T-helper 17 cell (primary cell): ENCODE measurements at regions not wholly inside any gene's neighbourhood (a gene's known extent, or its start where the extent isn't known, plus 50 kb on each side); places are given as distances from the start of the nearest gene placed in this dataset.
"Not testable (repeated sequence)": the region's sequence is repeated elsewhere in the genome, so short reads cannot be mapped to it uniquely, and the experiment has no call there.

Experiments
- ATAC-seq: fragments of 150-1000 bp; cut with Tn5 transposase; 2 replicates; pipeline ENCODE4 v1.10.0; 2021; ENCODE audit warnings: mild to moderate bottlenecking, moderate library complexity
- DNase-seq, 3 donors: peaks; one replicate each; pipeline versions ENCODE4 v3.0.0 to v3.0.0-alpha.2; 2020 to 2021
- H3K9me3 ChIP-seq: one replicate; pipeline ENCODE4 v1.7.0; 2013; ENCODE audit warnings: low read length, mild to moderate bottlenecking; ENCODE audit not compliant: control insufficient read depth, poor library complexity, severe bottlenecking
- H3K27ac Mint-ChIP-seq: one replicate; pipeline ENCODE4 v1.8.0; 2022; ENCODE audit warnings: mild to moderate bottlenecking, moderate library complexity, mixed read lengths
- H3K27me3 Mint-ChIP-seq: one replicate; pipeline ENCODE4 v1.8.0; 2022; ENCODE audit warnings: mixed read lengths
- H3K36me3 Mint-ChIP-seq: one replicate; pipeline ENCODE4 v1.8.0; 2022; ENCODE audit warnings: low read depth, mixed read lengths
- H3K4me1 Mint-ChIP-seq: one replicate; pipeline ENCODE4 v1.8.0; 2022; ENCODE audit warnings: mild to moderate bottlenecking, mixed read lengths
- H3K4me3 Mint-ChIP-seq: one replicate; pipeline ENCODE4 v1.8.0; 2022; ENCODE audit warnings: mild to moderate bottlenecking, moderate library complexity, mixed read lengths

- Mint-ChIP-seq H3K4me1 (peaks cover 2% of the 10 kb centered on the region), H3K27ac (no peak overlapping the region), H3K4me3 (no peak overlapping the region), H3K27me3 (no peaks in the 10 kb centered on the region), H3K36me3 (no peaks in the 10 kb centered on the region)
- H3K9me3 ChIP-seq, result no peaks in the 10 kb centered on the region
- no peak for ATAC-seq
- DNase-seq, result no peak
Measured at GRCh38 chrX:42385730-42386129, 392.2 kb downstream of the PPP1R2C start.

- ATAC-seq (no peak), DNase-seq (no peak)
- H3K27me3 Mint-ChIP-seq, result no peaks in the 10 kb centered on the region
- H3K4me1 Mint-ChIP-seq, result peaks cover 2% of the 10 kb centered on the region
- no peaks in the 10 kb centered on the region for H3K36me3 Mint-ChIP-seq
- no peak overlapping the region for H3K27ac Mint-ChIP-seq
- H3K9me3 ChIP-seq, result no peaks in the 10 kb centered on the region
- H3K4me3 Mint-ChIP-seq, result no peak overlapping the region
Measured at GRCh38 chrX:42384956-42385355, 393.0 kb downstream of the PPP1R2C start.

GRCh38 chrX:42378857-42379256, 399.1 kb downstream of the PPP1R2C start:
- DNase-seq, result no peak
- H3K9me3 ChIP-seq, result no peaks in the 10 kb centered on the region
- Mint-ChIP-seq H3K36me3 (no peaks in the 10 kb centered on the region), H3K4me3 (no peak overlapping the region), H3K4me1 (no peaks in the 10 kb centered on the region), H3K27ac (no peak overlapping the region), H3K27me3 (no peaks in the 10 kb centered on the region)
- no peak for ATAC-seq

GRCh38 chrX:42375086-42375485, 402.9 kb downstream of the PPP1R2C start:
- DNase-seq, result no peak
- no peak overlapping the region for H3K4me3 Mint-ChIP-seq
- H3K9me3 ChIP-seq, result no peaks in the 10 kb centered on the region
- no peaks in the 10 kb centered on the region for H3K4me1 Mint-ChIP-seq
- H3K27me3 Mint-ChIP-seq, result no peaks in the 10 kb centered on the region
- no peaks in the 10 kb centered on the region for H3K36me3 Mint-ChIP-seq
- ATAC-seq, result no peak
- no peak overlapping the region for H3K27ac Mint-ChIP-seq

GRCh38 chrX:42366181-42366580, 411.8 kb downstream of the PPP1R2C start:
- Mint-ChIP-seq H3K27me3 (no peaks in the 10 kb centered on the region), H3K27ac (no peak overlapping the region), H3K4me1 (no peaks in the 10 kb centered on the region), H3K4me3 (no peak overlapping the region), H3K36me3 (no peaks in the 10 kb centered on the region)
- ATAC-seq (no peak), DNase-seq (no peak)
- no peaks in the 10 kb centered on the region for H3K9me3 ChIP-seq

GRCh38 chrX:42362219-42362618, 415.7 kb downstream of the PPP1R2C start:
- no peaks in the 10 kb centered on the region for H3K9me3 ChIP-seq
- no peaks in the 10 kb centered on the region for H3K27me3 Mint-ChIP-seq
- ATAC-seq (no peak), DNase-seq (no peak)
- H3K36me3 Mint-ChIP-seq, result no peaks in the 10 kb centered on the region
- no peaks in the 10 kb centered on the region for H3K4me1 Mint-ChIP-seq
- H3K27ac Mint-ChIP-seq, result no peak overlapping the region
- no peak overlapping the region for H3K4me3 Mint-ChIP-seq

GRCh38 chrX:42342981-42343380, 419.6 kb upstream of the CASK start:
- ATAC-seq, H3K4me1 Mint-ChIP-seq, H3K36me3 Mint-ChIP-seq, H3K9me3 ChIP-seq, H3K27me3 Mint-ChIP-seq, H3K27ac Mint-ChIP-seq, DNase-seq, H3K4me3 Mint-ChIP-seq: not testable (repeated sequence)
